ENCODE measurements at regions not wholly inside any gene's neighbourhood (a gene's known extent, or its start where the extent isn't known, plus 50 kb on each side); places are given as distances from the start of the nearest gene placed in this dataset.

GRCh38 chr4:178244785-178245184 is 802.5 kb upstream of the AGA start:
- WGBS, 4 donors, result 52 to 97% (median 90%) methylated on average over 1 of the region's 1 CpG
- DNase-seq, result no peak
- no peak overlapping the region for H3K27ac ChIP-seq
- TF ChIP-seq CTCF (IDR thresholded peaks at IDR 0.05) (no peak), POLR2A (IDR thresholded peaks at IDR 0.05) (no peak)
- H3K36me3 ChIP-seq, result no peaks in the 10 kb centered on the region
- H3K4me3 ChIP-seq, result no peak overlapping the region
- peaks cover 0 to 15% (median under 1%) of the 10 kb centered on the region in 12 donors for H3K9me3 ChIP-seq
- H3K4me1 ChIP-seq, result no peaks in the 10 kb centered on the region
- intact Hi-C loops (cut with DNase I), result no loop called here
- ATAC-seq, result no peak
- no peaks in the 10 kb centered on the region for H3K27me3 ChIP-seq

GRCh38 chr4:178255172-178255571 is 812.9 kb upstream of the AGA start:
- H3K4me1 ChIP-seq, result no peaks in the 10 kb centered on the region
- no peaks in the 10 kb centered on the region for H3K27me3 ChIP-seq
- H3K36me3 ChIP-seq, result no peaks in the 10 kb centered on the region
- WGBS, 4 donors, result 52 to 73% (median 66%) methylated on average over 1 of the region's 1 CpG
- ATAC-seq (no peak), DNase-seq (no peak)
- H3K4me3 ChIP-seq, result no peak overlapping the region
- peaks cover 0 to 14% (median 2%) of the 10 kb centered on the region in 12 donors for H3K9me3 ChIP-seq
- no peak overlapping the region for H3K27ac ChIP-seq
- intact Hi-C loops (cut with DNase I), result no loop called here
- TF ChIP-seq POLR2A (IDR thresholded peaks at IDR 0.05), result no peak
- no peak for TF ChIP-seq CTCF (IDR thresholded peaks at IDR 0.05)

GRCh38 chr4:178258603-178259002 is 816.4 kb upstream of the AGA start:
- 89 to 95% (median 94%) methylated on average over 2 of the region's 2 CpGs for WGBS, 4 donors
- intact Hi-C loops (cut with DNase I), result no loop called here
- TF ChIP-seq CTCF (IDR thresholded peaks at IDR 0.05) (no peak), POLR2A (IDR thresholded peaks at IDR 0.05) (no peak)

GRCh38 chr4:178259566-178259965 is 817.3 kb upstream of the AGA start:
- DNase-seq (no peak), ATAC-seq (no peak)
- 67 to 73% (median 71%) methylated on average over 2 of the region's 2 CpGs for WGBS, 4 donors
- Histone ChIP-seq H3K27me3 (no peaks in the 10 kb centered on the region), H3K36me3 (no peaks in the 10 kb centered on the region), H3K4me1 (no peaks in the 10 kb centered on the region), H3K4me3 (no peak overlapping the region), H3K27ac (no peak overlapping the region), H3K9me3 (peaks cover 0 to 5% (median 0%) of the 10 kb centered on the region in 12 donors)
- intact Hi-C loops (cut with DNase I), result no loop called here
- no peak for TF ChIP-seq POLR2A (IDR thresholded peaks at IDR 0.05)
- no peak for TF ChIP-seq CTCF (IDR thresholded peaks at IDR 0.05)

More at GRCh38 chr4:178258603-178259002, 816.4 kb upstream of the AGA start:
- no peaks in the 10 kb centered on the region for H3K27me3 ChIP-seq
- peaks cover 0 to 10% (median 3%) of the 10 kb centered on the region in 12 donors for H3K9me3 ChIP-seq
- H3K27ac ChIP-seq, result no peak overlapping the region
- H3K36me3 ChIP-seq, result no peaks in the 10 kb centered on the region
- ATAC-seq, result no peak
- DNase-seq, result no peak
- no peak overlapping the region for H3K4me3 ChIP-seq
- H3K4me1 ChIP-seq, result no peaks in the 10 kb centered on the region

All from heart left ventricle (tissue), 16 donors.